HG03025 (cell line): ENCODE measurements at regions not wholly inside any gene's neighbourhood (a gene's known extent, or its start where the extent isn't known, plus 50 kb on each side); places are given as distances from the start of the nearest gene placed in this dataset.

Source experiments
- ATAC-seq: cut with Tn5 transposase; IDR thresholded peaks from one replicate; pipeline ENCODE4 v1.9.1; 2021; ENCODE audit warnings: mild to moderate bottlenecking, moderate library complexity; ENCODE audit not compliant: unreplicated experiment, low FRiP score

DNA sequence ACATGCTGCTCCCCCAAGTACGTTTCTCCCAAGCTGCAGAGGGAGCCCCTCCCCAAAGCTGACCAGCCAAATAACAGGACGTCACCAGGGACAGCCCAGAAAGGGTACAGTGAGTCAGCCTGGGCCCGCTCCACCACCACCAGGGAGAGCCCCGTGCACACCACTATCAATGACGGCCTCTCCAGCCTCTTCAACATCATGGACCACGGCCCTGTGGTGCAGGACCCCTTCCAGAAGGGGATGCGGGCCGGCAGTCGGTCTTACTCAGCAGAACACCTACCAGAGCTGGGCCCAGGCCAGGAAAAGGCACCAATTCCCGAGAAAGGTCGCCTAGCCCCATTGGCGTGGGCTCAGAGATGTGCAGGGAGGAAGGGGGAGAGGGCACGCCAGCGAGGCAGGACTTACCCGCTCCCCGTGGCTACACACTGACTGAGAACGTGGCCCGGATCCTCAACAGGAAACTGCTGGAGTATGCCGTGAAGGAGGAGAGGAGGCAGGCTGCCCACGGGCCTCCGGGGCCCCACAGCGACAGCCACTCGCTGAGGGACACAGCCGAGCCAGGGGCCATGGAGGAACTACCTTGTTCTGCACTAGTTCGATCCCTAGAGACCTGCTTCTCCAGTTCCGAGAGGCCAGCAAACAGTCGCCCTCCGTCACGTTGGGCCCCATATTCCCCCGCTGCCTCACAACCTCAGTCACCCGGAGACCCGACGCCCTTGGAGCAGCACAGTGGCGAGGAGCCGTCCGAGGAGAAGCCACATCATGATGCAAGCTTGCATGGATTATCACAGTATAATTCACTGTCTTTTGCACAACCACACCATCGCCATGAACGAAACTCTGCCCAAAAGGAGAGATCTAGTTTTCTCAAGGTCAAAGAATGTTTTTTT, 815.9 kb upstream of the KLHL1 start:
- no peak for ATAC-seq

DNA sequence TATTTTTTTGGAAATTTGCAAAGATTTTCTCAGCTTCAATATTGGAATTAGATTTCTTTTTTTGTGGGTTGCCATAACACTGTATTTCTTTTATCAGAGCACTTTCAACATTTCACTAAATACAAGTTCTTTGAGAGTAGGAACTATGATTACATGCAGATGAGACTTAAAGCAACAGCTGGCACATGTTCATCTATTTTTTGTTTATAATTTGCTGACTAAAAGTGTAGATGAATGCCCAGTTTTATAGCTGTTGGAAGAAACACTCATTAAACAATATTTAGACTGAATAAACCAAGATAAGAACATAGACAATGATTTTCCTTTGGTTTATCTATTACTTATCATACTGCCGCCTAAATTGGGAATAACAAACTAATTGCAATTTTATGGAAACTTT, 803.0 kb upstream of the KLHL1 start:
- no peak for ATAC-seq

DNA sequence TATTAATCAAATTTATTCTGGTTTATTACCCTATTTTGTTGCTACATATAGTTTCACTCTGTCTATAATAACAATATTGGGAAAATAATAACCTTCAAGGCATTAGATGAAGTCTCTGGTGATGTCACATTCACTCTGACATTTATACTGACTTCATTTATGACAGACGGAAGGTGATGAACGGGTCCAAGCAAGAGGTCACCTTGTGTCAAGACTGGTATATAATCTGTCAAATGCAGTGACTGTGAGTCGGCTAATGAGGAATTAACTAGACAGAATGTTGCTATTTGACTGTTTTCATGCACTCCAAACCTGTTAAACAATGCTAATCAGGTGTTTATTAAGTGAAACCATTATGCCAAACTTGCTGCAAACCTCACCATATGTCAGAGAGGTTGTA, 800.5 kb upstream of the KLHL1 start:
- ATAC-seq: no peak

DNA sequence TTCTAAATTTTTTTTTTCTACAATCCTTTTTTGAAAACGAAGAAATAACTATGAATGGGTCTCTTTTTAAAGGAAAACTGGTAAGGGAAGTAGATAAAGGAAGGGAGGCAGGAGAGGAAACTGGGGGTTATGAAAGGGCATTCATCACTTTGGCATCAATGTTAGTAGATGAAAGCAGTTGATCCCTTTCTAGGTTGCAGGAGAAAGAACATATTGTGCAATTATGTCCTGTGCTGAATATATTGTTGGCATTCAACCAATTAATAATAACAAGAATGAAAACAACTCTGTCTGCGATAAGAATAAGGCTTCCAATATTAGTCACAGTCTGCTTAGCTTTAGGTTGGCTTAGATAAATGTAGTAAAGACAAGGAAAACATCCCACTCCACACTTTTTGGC, 796.8 kb upstream of the KLHL1 start:
- no peak for ATAC-seq

DNA sequence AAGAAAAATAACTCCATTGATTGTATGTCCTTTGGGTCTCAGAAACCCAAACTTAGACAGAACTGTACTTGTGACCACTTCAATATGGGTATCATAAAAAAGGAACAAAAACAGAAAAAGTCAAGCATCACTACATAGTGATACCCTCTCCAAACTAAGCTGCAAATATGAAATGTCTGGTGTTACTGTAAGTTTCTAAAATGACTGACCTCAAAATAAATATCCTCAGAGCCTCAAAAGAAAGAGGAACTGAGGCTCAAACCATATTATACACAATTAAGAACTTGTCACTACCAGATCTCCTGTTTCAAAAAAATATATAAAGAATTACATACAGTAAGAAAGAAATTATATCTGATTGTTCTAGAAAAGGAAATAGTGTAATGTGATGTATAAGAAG, 787.9 kb upstream of the KLHL1 start:
- ATAC-seq: peak; percentile 54

DNA sequence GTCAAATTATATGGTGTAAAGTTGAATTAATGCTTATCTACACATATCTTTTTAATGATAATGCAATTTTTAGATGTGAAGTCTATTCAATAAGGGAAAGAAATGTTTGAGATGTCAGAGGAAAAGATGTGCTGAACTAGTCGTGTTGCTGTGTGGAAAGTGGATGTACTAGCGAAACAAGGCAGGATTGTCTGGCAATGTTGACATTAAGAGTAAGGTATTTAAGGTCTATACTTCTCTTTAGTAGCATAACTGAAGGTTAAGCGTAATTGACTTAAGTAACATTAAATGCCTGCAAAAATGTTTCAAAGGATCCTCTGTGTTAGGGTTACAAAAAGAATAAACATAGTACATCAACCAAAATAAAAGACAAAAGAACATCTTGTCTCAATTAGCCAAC, 787.3 kb upstream of the KLHL1 start:
- no peak for ATAC-seq

DNA sequence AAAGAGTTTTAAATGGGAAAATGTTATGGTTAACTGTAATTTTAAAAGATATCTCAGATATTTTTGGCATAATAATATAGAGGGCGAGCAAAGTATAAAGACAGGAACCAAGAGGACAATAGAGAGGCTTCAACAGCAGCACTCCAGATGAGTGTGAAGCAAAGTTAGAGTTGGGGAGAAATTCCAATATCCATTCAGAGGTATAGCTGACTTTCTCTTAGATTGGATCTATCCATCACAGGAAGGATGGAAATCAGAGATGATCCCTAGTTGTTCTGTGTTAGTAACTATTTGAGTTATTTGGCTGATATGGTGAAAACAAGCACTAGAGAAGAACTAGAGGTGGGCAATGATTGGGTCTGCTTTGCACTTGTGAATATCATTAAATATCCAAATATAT, 786.0 kb upstream of the KLHL1 start:
- ATAC-seq: no peak

DNA sequence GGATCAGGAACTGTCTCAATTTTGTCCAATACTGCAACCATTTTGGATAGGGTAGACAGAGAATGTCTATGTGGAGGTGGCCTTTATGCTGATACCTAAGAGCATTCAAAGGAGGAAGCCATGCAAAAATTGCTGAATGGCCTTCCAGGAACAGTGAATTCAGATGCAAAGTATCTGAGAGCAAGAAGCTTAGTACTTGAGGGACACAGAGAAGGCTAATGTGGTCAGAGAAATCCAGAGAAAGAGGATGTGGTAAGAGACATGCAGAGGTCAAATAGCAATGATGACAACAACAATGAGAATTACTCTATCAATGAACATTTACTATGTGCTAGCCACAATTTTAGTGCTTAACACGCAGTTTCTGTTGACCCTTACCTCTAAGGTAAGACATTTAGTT, 785.6 kb upstream of the KLHL1 start:
- ATAC-seq: no peak

DNA sequence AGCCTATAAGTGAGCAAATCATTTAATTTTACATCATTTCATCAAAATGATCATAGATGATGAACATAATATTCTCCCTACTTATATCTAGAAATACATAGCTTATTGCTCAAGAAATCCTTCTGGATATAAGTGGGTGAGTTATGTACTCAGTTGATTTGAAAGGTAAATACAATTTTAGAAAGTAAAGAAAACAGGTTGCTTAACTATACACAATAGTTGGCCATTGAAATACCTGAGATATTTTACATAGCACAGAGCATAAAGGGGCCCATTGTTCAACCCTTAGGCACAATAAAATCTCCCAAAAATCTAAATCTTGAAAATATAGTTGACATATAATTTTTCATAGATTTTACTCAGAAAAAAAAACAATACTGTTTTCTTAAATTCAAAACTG, 782.0 kb upstream of the KLHL1 start:
- no peak for ATAC-seq

DNA sequence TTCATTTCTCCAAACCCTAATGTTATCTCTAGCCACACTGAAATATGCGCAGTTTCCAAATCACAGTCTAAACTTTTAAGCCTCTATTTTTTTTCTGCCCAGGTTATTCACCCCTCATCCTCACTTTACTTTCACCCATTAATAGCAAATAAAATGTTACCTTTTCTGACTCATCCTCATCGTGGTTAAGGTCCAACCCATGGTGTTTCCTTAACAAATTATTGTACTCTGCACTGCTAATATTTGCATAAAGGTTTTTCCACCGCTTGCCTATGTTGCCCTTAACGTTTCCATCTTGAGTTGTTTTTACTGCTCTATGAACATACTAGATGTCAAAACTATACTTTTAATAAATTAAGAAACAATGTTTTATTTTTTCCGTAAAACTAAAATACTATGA, 780.9 kb upstream of the KLHL1 start:
- ATAC-seq: no peak

DNA sequence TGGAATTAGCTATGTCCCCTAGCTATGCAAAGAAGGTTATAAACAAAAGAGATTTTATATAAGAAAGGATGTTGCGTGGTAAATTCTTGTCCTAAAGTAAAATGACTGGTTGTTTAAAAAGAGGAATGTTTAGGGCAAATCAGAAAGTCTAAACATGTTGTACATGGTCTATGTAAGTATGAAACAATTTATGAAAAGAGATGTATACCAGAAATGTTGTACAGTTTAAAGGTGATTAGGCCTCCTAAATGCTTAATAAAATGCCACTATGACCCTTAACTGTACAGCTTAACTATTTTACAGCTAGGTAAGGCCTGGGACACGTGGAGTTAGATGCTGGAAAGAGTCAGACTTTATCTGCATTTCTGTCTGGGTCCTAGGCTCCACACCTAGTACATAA, 775.9 kb upstream of the KLHL1 start:
- ATAC-seq: no peak

DNA sequence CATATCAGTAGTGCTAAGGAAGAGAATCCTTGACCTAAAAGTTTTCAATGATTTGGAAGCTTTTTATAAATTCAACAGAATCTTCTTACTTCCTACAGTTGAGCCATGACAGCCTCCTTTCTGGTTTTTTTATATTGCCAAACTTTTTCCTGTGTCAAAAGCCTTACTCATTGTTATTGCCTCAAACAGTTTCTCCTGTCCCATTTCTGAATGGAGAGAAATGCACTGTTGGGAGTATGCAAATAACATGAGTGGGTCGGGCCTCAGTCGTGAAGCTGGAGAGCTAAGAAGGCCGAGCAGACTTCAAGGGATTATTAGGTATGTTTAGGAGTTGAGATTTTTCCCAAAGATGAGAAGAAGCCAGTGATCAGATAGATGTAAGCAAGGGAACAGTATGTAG, 766.4 kb upstream of the KLHL1 start:
- no peak for ATAC-seq

DNA sequence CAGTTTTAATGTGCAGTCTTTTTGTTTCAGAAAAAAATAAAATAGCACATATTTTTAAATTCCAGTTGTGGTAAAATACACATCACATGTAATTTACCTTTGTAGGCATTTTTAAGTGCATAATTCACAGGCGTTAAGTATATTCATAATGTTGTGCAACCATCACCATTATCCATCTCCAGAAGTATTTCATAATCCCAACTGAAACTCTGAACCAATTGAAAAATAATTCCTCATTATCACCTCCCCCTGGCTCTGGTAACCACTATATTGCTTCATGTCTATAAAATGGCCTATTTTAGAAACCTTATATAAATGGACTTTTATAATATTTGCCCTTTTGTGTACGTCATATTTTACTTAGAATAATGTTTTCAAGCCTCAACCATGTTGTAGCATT, 756.5 kb upstream of the KLHL1 start:
- ATAC-seq: no peak

DNA sequence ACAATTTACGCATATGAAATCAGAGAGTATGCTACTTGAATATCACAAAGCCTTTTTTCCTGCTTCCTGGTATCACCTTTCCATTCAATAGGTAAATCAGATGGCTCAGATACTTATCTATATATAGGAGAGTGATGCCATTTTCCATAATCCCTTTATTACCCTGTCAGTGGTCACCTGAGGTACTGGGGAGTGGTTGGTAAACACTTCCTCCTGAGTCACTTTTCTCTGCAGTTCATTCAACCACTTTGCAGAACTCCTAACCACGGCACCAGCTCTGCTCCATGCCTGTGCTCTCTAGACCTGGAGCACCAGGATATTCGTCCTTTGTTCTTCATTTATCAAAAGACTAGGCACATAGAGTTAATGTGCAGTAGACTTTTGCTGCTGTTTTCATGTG, 748.5 kb upstream of the KLHL1 start:
- no peak for ATAC-seq

DNA sequence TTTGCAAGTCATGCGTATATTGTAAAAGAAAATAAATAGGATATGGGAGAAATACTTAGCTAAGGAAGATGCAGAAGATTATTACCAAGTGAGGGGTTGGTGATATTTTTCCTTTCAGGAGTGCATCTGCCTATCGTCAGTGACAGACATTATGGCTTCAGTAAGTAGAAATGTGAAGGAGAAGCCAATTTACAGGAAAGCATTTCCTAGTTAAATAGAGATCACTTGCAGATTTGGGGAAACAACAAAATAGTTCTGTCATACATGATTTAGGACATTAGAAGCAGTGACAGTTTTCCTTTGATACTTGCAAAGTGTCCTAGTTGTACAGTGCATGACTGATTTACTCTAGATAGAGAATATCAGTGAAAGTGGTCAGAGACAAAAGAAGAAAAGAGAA, 747.8 kb upstream of the KLHL1 start:
- no peak for ATAC-seq

DNA sequence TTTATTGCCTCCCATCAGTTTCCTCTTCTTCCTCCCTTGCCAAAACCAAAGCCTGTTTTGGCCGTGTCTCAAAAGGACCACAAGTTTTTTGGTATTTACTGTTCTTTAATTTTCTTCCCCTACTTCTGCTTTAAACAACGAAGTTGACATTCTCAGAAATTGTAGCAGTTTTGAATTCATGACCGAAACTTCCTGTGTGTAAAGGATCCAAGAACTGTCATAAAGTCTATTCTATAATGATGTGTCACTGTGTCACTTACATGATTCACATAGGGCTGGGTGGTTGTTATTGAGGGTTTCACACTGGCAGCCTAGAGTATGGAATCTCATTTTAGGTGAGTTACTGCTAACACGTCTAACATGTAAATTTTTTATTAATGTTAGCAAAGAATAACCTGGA, 741.0 kb upstream of the KLHL1 start:
- no peak for ATAC-seq

DNA sequence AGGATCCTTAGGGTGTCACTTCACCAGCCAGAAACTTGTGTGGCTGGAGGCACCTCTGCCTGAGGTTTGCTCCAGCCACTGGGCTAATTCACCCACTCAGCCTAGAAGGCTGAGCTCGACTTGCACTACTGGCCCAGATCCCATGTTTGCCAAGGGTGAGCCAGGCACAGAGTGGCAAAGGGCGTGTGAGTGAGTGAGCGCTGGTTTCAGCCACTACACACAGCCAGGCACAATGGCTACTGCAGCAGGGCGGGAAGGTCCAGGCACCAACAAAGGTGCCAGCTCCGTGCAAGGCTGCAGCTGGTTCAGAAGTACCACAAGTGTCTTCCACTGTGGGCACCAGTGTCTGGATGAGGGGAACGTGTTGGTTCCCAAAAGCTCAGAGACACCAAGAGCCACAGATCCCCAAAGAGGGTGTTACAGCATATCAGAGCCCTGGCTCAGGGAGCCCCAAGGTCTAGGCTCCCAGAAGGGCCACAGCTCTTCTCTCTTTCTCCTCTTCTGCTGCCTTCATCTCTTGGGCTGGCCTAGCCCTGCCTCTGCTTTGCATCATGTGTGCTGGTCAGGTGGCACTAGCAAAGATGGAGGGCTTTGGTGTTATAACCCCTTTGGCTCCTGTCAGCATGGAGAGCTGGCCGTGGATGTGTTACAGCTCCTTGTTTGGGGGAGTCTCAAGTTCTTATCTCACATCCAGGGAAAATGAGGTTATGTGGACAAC, 736.3 kb upstream of the KLHL1 start:
- ATAC-seq: no peak

DNA sequence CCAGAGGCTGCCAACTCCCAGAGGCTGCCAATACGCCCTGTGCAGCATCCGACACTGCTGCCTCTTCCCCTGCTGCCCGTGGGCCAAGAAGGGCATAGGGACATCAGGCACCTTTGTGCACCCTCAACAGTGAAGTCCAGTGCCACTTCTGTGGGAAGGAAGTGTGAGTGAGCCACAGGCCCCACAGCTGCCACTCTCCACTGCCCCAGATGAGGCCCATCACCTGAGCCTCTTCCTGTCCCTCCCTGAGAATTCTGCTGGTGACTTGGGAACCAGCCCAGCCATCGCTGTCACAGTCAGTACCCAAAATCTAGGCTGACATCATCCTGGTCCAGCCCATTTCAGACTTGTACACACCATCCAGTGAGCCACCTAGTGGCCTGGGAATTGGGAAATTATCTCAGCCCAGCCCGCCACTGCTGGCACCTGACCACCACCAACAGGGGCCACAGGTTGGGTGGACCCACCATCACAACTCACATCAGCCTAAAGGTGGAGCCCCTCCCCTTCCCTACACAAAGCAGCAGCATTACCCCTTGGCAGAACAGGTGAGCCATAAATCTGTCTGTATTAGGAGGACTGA, 733.9 kb upstream of the KLHL1 start:
- ATAC-seq: no peak

DNA sequence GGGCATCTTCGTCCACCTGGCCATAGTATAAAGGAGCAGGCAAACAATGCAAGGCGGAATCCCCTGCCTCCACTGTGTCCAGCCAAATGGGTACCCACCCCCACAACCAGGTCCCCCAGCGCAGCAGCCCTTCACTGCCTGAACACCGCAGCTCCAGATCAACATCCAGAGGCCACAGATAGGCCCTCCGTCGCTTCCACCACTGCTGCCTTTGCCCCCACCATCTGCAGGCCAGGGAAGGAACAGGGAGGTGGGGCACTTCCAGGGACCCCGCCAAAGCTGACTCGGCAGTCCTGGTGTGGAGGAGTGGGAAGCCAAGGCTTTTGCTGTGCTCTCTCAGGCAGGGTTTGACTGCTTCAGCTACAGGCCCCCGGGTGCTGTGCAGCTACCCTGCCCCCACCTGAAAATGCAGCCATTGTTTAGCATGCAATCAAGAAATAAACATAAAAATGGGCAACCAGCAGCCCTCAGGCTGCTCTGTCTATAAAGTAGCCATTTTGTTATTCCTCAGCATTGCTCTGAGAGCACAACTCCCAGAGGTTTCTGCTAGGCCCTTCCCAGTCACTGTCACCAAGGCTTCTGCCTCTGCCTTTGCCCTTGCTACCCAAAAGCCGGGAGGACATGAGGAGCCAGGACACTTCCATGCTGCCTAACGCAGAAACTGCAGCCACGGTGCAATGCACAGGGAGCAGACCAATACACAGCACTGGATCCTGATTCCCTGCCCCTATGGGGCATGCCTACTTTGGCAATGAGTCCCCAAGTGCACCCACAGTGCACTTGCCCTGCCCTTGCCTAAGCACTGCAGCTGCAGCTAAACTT, 733.2 kb upstream of the KLHL1 start:
- ATAC-seq: no peak

DNA sequence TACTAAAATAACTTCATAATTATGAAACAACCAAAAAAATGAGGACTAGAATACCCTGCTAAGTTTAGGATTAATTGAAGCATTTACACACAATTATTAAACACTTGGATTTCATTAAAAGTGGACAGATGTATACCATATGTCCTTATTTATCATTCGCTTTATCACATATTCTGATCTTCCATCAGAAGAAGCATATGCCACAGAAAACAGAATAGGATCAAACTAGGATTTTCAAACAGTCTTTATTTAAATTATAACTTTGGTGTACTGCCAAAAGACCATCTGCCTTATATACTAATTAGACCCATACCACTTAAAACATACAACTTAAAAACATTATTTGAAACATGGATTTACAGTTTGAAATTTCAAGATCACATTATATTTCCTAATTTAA, 727.1 kb upstream of the KLHL1 start:
- ATAC-seq: no peak

DNA sequence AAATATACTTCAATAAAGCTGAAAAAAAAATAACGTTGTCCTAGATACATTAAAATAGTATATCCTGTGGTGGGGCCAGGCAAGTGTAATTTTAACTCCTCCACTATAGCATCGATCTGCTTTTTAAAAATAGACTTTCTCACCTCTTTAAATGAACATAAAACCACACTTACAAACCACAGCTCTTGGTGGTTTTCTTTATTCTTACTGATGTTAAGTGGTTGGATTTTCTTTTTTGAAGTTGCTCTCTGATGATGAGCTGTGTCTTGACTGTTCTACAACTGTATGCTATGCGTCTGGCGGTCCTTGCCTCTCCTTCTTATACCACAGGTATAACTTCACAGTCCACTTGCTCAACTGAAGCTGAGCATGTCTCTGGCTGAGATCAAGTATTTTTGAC, 721.5 kb upstream of the KLHL1 start:
- no peak for ATAC-seq
